ENCODE measurements at regions not wholly inside any gene's neighbourhood (a gene's known extent, or its start where the extent isn't known, plus 50 kb on each side); places are given as distances from the start of the nearest gene placed in this dataset.

DNA sequence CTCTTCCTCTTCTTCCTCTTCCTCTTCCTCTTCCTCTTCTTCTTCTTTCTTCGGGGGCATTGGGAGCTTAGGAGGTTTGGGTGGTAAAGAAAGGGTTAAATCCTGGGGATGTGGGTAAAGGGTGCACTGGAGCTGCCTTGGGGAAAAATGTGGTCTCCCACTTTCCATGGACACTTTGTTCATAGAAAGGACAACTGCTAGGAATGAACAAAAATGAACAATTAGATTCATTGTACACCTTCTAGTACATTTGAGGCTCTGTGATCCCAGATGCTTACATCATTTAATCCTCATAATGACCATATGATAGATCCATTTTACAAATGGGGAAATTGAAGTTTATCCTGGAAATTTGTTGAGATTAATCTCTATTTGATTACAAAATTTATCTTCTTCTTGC lies 699.7 kb downstream of the TUSC7 start:
- TF ChIP-seq ZNF114 (CRISPR knock-in tag; IDR thresholded peaks at IDR 0.05) = no peak
- no peak for TF ChIP-seq CTCF (conservative IDR thresholded peaks at IDR 0.05; ENCODE audit: low read depth in 2 of 2)
- TF ChIP-seq, protein P1, sequence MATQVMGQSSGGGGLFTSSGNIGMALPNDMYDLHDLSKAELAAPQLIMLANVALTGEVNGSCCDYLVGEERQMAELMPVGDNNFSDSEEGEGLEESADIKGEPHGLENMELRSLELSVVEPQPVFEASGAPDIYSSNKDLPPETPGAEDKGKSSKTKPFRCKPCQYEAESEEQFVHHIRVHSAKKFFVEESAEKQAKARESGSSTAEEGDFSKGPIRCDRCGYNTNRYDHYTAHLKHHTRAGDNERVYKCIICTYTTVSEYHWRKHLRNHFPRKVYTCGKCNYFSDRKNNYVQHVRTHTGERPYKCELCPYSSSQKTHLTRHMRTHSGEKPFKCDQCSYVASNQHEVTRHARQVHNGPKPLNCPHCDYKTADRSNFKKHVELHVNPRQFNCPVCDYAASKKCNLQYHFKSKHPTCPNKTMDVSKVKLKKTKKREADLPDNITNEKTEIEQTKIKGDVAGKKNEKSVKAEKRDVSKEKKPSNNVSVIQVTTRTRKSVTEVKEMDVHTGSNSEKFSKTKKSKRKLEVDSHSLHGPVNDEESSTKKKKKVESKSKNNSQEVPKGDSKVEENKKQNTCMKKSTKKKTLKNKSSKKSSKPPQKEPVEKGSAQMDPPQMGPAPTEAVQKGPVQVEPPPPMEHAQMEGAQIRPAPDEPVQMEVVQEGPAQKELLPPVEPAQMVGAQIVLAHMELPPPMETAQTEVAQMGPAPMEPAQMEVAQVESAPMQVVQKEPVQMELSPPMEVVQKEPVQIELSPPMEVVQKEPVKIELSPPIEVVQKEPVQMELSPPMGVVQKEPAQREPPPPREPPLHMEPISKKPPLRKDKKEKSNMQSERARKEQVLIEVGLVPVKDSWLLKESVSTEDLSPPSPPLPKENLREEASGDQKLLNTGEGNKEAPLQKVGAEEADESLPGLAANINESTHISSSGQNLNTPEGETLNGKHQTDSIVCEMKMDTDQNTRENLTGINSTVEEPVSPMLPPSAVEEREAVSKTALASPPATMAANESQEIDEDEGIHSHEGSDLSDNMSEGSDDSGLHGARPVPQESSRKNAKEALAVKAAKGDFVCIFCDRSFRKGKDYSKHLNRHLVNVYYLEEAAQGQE (IDR thresholded peaks at IDR 0.05; ENCODE audit: unreplicated experiment) = no peak
- no peak for TF ChIP-seq JUNB (IDR thresholded peaks at IDR 0.05; ENCODE audit: unreplicated experiment)
- TF ChIP-seq EZH2phosphoT487 (IDR thresholded peaks at IDR 0.05; ENCODE audit: unreplicated experiment) = no peak
- no peak for TF ChIP-seq EZH2 (IDR thresholded peaks at IDR 0.05; ENCODE audit: low read depth, unreplicated experiment)
- TF ChIP-seq POLR2AphosphoS5 (IDR thresholded peaks at IDR 0.05; ENCODE audit: low read depth) = no peak
- no peak for TF ChIP-seq CREB1 (CRISPR knock-in tag; IDR thresholded peaks at IDR 0.05; ENCODE audit: low read depth)
- no peak for TF ChIP-seq ZNF462 (CRISPR knock-in tag; IDR thresholded peaks at IDR 0.05)

All from GM23338 (cell line).